ENCODE measurements at regions not wholly inside any gene's neighbourhood (a gene's known extent, or its start where the extent isn't known, plus 50 kb on each side); places are given as distances from the start of the nearest gene placed in this dataset.

- no peak for TF ChIP-seq GMEB1 (CRISPR knock-in tag; IDR thresholded peaks at IDR 0.05; ENCODE audit: borderline replicate concordance)
- TF ChIP-seq TGIF2 (CRISPR knock-in tag; IDR thresholded peaks at IDR 0.05) = no peak
- TF ChIP-seq BHLHE40 (IDR thresholded peaks at IDR 0.05; ENCODE audit: low read length) = no peak
- no peak for TF ChIP-seq ZNF44 (CRISPR knock-in tag; IDR thresholded peaks at IDR 0.05)
- TF ChIP-seq SRSF9 (IDR thresholded peaks at IDR 0.05; ENCODE audit: borderline replicate concordance, insufficient read depth, low read depth, low read length, poor library complexity, severe bottlenecking) = no peak
- TF ChIP-seq IKZF5 (CRISPR knock-in tag; IDR thresholded peaks at IDR 0.05) = no peak
- no peak for TF ChIP-seq MEIS2 (CRISPR knock-in tag; IDR thresholded peaks at IDR 0.05)
- TF ChIP-seq SMAD1 (CRISPR knock-in tag; IDR thresholded peaks at IDR 0.05; ENCODE audit: borderline replicate concordance, low read depth) = no peak
Measured at GRCh38 chr11:38538866-38539680, 1941.0 kb upstream of the RAG2 start (continued).

- POLR2A ChIA-PET = no interaction called here
- CTCF ChIA-PET (ENCODE audit: low intra/inter-chr PET ratio, low total read pairs) = no interaction called here
- no TSS peak for BruUV-seq (replicated peaks)
- H3K27me3 ChIP-seq (ENCODE audit: control insufficient read depth in 1 of 2, insufficient read depth in 2 of 2, low read length in 2 of 2) = no peaks in the 10 kb centered on the region
- no peaks in the 10 kb centered on the region for H3K4me1 ChIP-seq (ENCODE audit: insufficient read depth, low read length)
- WGBS (ENCODE audit: low lambda C conversion rate) = 9% methylated on average over 2 of the region's 2 CpGs
- no peak overlapping the region for H3K9ac ChIP-seq (ENCODE audit: insufficient read depth, low read depth, low read length)
- no peak for ATAC-seq
- no peaks in the 10 kb centered on the region for H3K79me2 ChIP-seq (ENCODE audit: insufficient read depth, low read length)
- H4K20me1 ChIP-seq (ENCODE audit: insufficient read depth, low read length) = no peaks in the 10 kb centered on the region
- H3K27ac ChIP-seq (ENCODE audit: extremely low read length, insufficient read depth, low read length) = no peak overlapping the region
- H2AFZ ChIP-seq (ENCODE audit: low read length) = no peak overlapping the region
- H3K9me3 ChIP-seq (ENCODE audit: low read length) = peaks cover 73% of the 10 kb centered on the region
- intact Hi-C loops (cut with micrococcal nuclease; ENCODE audit: unreplicated experiment) = no loop called here
- H3K4me2 ChIP-seq (ENCODE audit: low read depth, low read length) = no peak overlapping the region
- no peaks in the 10 kb centered on the region for H3K36me3 ChIP-seq (replicated peaks in 1 of 2; ENCODE audit: control insufficient read depth in 1 of 2, insufficient read depth in 2 of 2, low read length in 2 of 2)
- FAIRE-seq = no peak
- DNase-seq (ENCODE audit: low spot score) = no peak
- no peak overlapping the region for H3K4me3 ChIP-seq (replicated peaks in 1 of 3; ENCODE audit: insufficient read depth in 1 of 3, low read depth in 2 of 3, low read length in 3 of 3)
- in situ Hi-C loops (cut with HindIII; ENCODE audit: extremely low pct_ligation_motif_present, low pct_unique_long_range_greater_than_20kb) = no loop called here
- no peak for TF ChIP-seq DNMT3B (CRISPR knock-in tag; conservative IDR thresholded peaks at IDR 0.05)
- TF ChIP-seq PHB2 (IDR thresholded peaks at IDR 0.05; ENCODE audit: partially characterized antibody) = no peak
- TF ChIP-seq ZNF275 (CRISPR knock-in tag; IDR thresholded peaks at IDR 0.05; ENCODE audit: borderline replicate concordance) = no peak
- no peak for TF ChIP-seq ZNF589 (CRISPR knock-in tag; conservative IDR thresholded peaks at IDR 0.05)
- no peak for TF ChIP-seq NR2F1 (CRISPR knock-in tag; IDR thresholded peaks at IDR 0.05)
- no peak for TF ChIP-seq KDM3A (CRISPR knock-in tag; IDR thresholded peaks at IDR 0.05; ENCODE audit: low read depth)
- TF ChIP-seq GABPA (IDR thresholded peaks at IDR 0.05; ENCODE audit: low read depth, low read length) = no peak
- TF ChIP-seq GABPA (CRISPR knock-in tag; IDR thresholded peaks at IDR 0.05; ENCODE audit: low read depth) = no peak
- TF ChIP-seq ZNF564 (CRISPR knock-in tag; IDR thresholded peaks at IDR 0.05) = no peak
Measured at GRCh38 chr11:38530226-38530625, 1932.2 kb upstream of the RAG2 start.

Data from HepG2 (cell line).